WERI-Rb-1 (cell line): ENCODE measurements at regions not wholly inside any gene's neighbourhood (a gene's known extent, or its start where the extent isn't known, plus 50 kb on each side); places are given as distances from the start of the nearest gene placed in this dataset.

Source experiments
- DNase-seq: peaks from one replicate; pipeline ENCODE4 v3.0.0-alpha.2; 2020
- H3K27ac ChIP-seq: fragments of 250-450 bp; sonication (Bioruptor Pico); 2 replicates; pipeline ENCODE4 v1.5.1; 2020; ENCODE audit warnings: mild to moderate bottlenecking, moderate library complexity
- H3K27me3 ChIP-seq: fragments of 250-450 bp; sonication (Bioruptor Pico); 2 replicates; pipeline ENCODE4 v1.5.1; 2021; ENCODE audit warnings: mild to moderate bottlenecking, low read depth, moderate library complexity; ENCODE audit not compliant: insufficient read depth, severe bottlenecking
- H3K36me3 ChIP-seq: fragments of 250-450 bp; sonication (Bioruptor Pico); 2 replicates; pipeline ENCODE4 v1.5.1; 2020; ENCODE audit warnings: mild to moderate bottlenecking, moderate library complexity
- H3K4me3 ChIP-seq: 2 replicates; pipeline ENCODE4 v1.5.1; 2011; ENCODE audit warnings: low read depth, mild to moderate bottlenecking, control low read depth, low read length
- H3K9me3 ChIP-seq: fragments of 250-450 bp; sonication (Bioruptor Pico); 2 replicates; pipeline ENCODE4 v1.5.1; 2021; ENCODE audit warnings: mild to moderate bottlenecking, moderate library complexity; ENCODE audit not compliant: severe bottlenecking
- TF ChIP-seq, protein P1 (sequence below): IDR thresholded peaks from 2 replicates; pipeline ENCODE4 v1.5.1; 2011; ENCODE audit warnings: low read depth, mild to moderate bottlenecking, control low read depth, inconsistent platforms, low read length

DNA sequence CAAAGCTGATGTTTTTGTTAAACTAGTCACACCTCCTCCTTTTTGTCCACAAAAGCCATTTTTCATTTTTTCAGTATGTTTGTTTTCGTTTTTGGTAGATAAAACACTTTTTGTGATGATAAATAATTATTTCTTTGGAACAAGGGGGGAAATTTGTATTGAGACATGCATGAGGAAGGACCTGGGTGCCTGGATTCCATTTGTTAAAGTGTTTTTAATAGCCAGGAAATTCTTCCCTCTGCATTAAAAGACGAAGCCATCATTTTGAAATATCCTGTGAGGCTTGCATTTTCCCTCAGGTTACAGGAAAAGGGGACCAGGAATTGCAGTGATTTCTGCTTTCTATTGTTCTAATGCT, 52.1 kb upstream of the CTLA4 start:
- Histone ChIP-seq H3K9me3 (no peaks in the 10 kb centered on the region), H3K27me3 (no peaks in the 10 kb centered on the region), H3K36me3 (no peaks in the 10 kb centered on the region), H3K27ac (no peak overlapping the region), H3K4me3 (no peak overlapping the region)
- no peak for DNase-seq
- TF ChIP-seq, protein P1, sequence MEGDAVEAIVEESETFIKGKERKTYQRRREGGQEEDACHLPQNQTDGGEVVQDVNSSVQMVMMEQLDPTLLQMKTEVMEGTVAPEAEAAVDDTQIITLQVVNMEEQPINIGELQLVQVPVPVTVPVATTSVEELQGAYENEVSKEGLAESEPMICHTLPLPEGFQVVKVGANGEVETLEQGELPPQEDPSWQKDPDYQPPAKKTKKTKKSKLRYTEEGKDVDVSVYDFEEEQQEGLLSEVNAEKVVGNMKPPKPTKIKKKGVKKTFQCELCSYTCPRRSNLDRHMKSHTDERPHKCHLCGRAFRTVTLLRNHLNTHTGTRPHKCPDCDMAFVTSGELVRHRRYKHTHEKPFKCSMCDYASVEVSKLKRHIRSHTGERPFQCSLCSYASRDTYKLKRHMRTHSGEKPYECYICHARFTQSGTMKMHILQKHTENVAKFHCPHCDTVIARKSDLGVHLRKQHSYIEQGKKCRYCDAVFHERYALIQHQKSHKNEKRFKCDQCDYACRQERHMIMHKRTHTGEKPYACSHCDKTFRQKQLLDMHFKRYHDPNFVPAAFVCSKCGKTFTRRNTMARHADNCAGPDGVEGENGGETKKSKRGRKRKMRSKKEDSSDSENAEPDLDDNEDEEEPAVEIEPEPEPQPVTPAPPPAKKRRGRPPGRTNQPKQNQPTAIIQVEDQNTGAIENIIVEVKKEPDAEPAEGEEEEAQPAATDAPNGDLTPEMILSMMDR: no peak

DNA sequence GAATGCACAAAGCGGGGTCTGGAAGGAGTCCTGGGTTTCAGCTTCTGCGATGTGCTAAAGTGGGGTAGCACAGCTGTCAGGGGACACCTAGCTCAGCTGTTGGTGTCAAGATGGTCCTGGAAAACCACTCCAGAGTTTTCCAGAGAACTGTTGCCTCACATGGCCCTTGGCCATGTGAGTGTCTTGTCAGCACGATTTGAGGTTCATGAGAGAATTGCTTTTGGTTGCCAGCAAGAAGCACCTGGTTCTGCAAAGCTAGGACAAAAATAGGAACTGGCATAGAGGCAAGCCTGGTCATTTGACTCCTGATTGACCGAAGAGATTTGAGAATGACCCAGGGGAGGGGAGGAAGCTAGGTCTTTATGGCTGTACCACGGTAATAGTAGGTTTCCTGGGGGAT, 50.4 kb upstream of the CTLA4 start:
- Histone ChIP-seq H3K27ac (no peak overlapping the region), H3K36me3 (no peaks in the 10 kb centered on the region), H3K4me3 (no peak overlapping the region), H3K9me3 (no peaks in the 10 kb centered on the region), H3K27me3 (no peaks in the 10 kb centered on the region)
- TF ChIP-seq, protein P1: no peak
- no peak for DNase-seq
